ENCODE measurements at regions not wholly inside any gene's neighbourhood (a gene's known extent, or its start where the extent isn't known, plus 50 kb on each side); places are given as distances from the start of the nearest gene placed in this dataset.

GRCh38 chr6:170096803-170097504, 193.9 kb downstream of the DLL1 start:
- Histone ChIP-seq H3K4me1 (replicated peaks) (no peaks in the 10 kb centered on the region), H3K9me3 (replicated peaks) (peaks cover 10% of the 10 kb centered on the region), H3K36me3 (no peaks in the 10 kb centered on the region), H3K27ac (no peak overlapping the region), H3K27me3 (replicated peaks) (no peaks in the 10 kb centered on the region), H3K4me3 (no peak overlapping the region)
- DNase-seq (ENCODE audit: low read depth in 1 of 2, low spot score in 2 of 2): no peak

- Histone ChIP-seq H3K4me3 (no peak overlapping the region), H3K27ac (no peak overlapping the region), H3K36me3 (no peaks in the 10 kb centered on the region), H3K9me3 (replicated peaks) (peaks cover 9% of the 10 kb centered on the region; the same call in 1 of the 2 replicates), H3K27me3 (replicated peaks) (no peaks in the 10 kb centered on the region), H3K4me1 (replicated peaks) (no peaks in the 10 kb centered on the region)
- DNase-seq (ENCODE audit: low read depth in 1 of 2, low spot score in 2 of 2): no peak
Measured at GRCh38 chr6:170096191-170096802, 194.6 kb downstream of the DLL1 start.

- no peak overlapping the region for H3K27ac ChIP-seq
- H3K36me3 ChIP-seq: no peaks in the 10 kb centered on the region
- H3K27me3 ChIP-seq (replicated peaks): no peaks in the 10 kb centered on the region
- H3K9me3 ChIP-seq (replicated peaks): peaks cover 14% of the 10 kb centered on the region; the same call in 1 of the 2 replicates
- peak in 1 of 2 experiments; percentile 35 for DNase-seq (ENCODE audit: low read depth in 1 of 2, low spot score in 2 of 2)
- no peak overlapping the region for H3K4me3 ChIP-seq
- H3K4me1 ChIP-seq (replicated peaks): no peaks in the 10 kb centered on the region
Measured at GRCh38 chr6:170095273-170095981, 195.5 kb downstream of the DLL1 start.

GRCh38 chr6:170094686-170095272, 196.1 kb downstream of the DLL1 start:
- H3K36me3 ChIP-seq: no peaks in the 10 kb centered on the region
- no peaks in the 10 kb centered on the region for H3K27me3 ChIP-seq (replicated peaks)
- H3K4me1 ChIP-seq (replicated peaks): no peaks in the 10 kb centered on the region
- peaks cover 15% of the 10 kb centered on the region; the same call in 1 of the 2 replicates for H3K9me3 ChIP-seq (replicated peaks)
- H3K27ac ChIP-seq: no peak overlapping the region
- DNase-seq (ENCODE audit: low read depth in 1 of 2, low spot score in 2 of 2): no peak
- H3K4me3 ChIP-seq: no peak overlapping the region

GRCh38 chr6:170093658-170094596, 197.0 kb downstream of the DLL1 start:
- Histone ChIP-seq H3K27ac (no peak overlapping the region), H3K4me3 (no peak overlapping the region), H3K9me3 (replicated peaks) (peaks cover 13% of the 10 kb centered on the region; the same call in 1 of the 2 replicates), H3K36me3 (no peaks in the 10 kb centered on the region), H3K4me1 (replicated peaks) (no peaks in the 10 kb centered on the region), H3K27me3 (replicated peaks) (no peaks in the 10 kb centered on the region)
- DNase-seq (ENCODE audit: low read depth in 1 of 2, low spot score in 2 of 2): peak in 1 of 2 experiments; percentile 37

GRCh38 chr6:170093276-170093657, 197.6 kb downstream of the DLL1 start:
- H3K4me1 ChIP-seq (replicated peaks): no peaks in the 10 kb centered on the region
- H3K4me3 ChIP-seq: no peak overlapping the region
- H3K27ac ChIP-seq: no peak overlapping the region
- no peaks in the 10 kb centered on the region for H3K36me3 ChIP-seq
- no peaks in the 10 kb centered on the region for H3K27me3 ChIP-seq (replicated peaks)
- peak in 1 of 2 experiments; percentile 34 for DNase-seq (ENCODE audit: low read depth in 1 of 2, low spot score in 2 of 2)
- H3K9me3 ChIP-seq (replicated peaks): peaks cover 14% of the 10 kb centered on the region

- no peak overlapping the region for H3K27ac ChIP-seq
- H3K4me3 ChIP-seq: no peak overlapping the region
- no peaks in the 10 kb centered on the region for H3K4me1 ChIP-seq (replicated peaks)
- no peaks in the 10 kb centered on the region for H3K27me3 ChIP-seq (replicated peaks)
- no peak for DNase-seq (ENCODE audit: low read depth in 1 of 2, low spot score in 2 of 2)
- no peaks in the 10 kb centered on the region for H3K36me3 ChIP-seq
- H3K9me3 ChIP-seq (replicated peaks): peaks cover 14% of the 10 kb centered on the region
Measured at GRCh38 chr6:170092826-170093225, 198.1 kb downstream of the DLL1 start.

GRCh38 chr6:170091639-170092579, 199.0 kb downstream of the DLL1 start:
- Histone ChIP-seq H3K4me3 (no peak overlapping the region), H3K27me3 (replicated peaks) (no peaks in the 10 kb centered on the region), H3K27ac (no peak overlapping the region), H3K4me1 (replicated peaks) (no peaks in the 10 kb centered on the region), H3K9me3 (replicated peaks) (peaks cover 16% of the 10 kb centered on the region), H3K36me3 (no peaks in the 10 kb centered on the region)
- DNase-seq (ENCODE audit: low read depth in 1 of 2, low spot score in 2 of 2): no peak

- peaks cover 20% of the 10 kb centered on the region for H3K9me3 ChIP-seq (replicated peaks)
- H3K27me3 ChIP-seq (replicated peaks): no peaks in the 10 kb centered on the region
- H3K27ac ChIP-seq: no peak overlapping the region
- peak in 1 of 2 experiments; percentile 31 for DNase-seq (ENCODE audit: low read depth in 1 of 2, low spot score in 2 of 2)
- no peak overlapping the region for H3K4me3 ChIP-seq
- no peaks in the 10 kb centered on the region for H3K36me3 ChIP-seq
- H3K4me1 ChIP-seq (replicated peaks): no peaks in the 10 kb centered on the region
Measured at GRCh38 chr6:170091000-170091638, 199.8 kb downstream of the DLL1 start.

GRCh38 chr6:170090561-170090960, 200.3 kb downstream of the DLL1 start:
- Histone ChIP-seq H3K4me1 (replicated peaks) (no peaks in the 10 kb centered on the region), H3K27ac (no peak overlapping the region), H3K9me3 (replicated peaks) (peaks cover 18% of the 10 kb centered on the region)

GRCh38 chr6:170089963-170090362, 200.9 kb downstream of the DLL1 start:
- peaks cover 23% of the 10 kb centered on the region for H3K9me3 ChIP-seq (replicated peaks)
- H3K4me3 ChIP-seq: no peak overlapping the region
- no peak for DNase-seq (ENCODE audit: low read depth in 1 of 2, low spot score in 2 of 2)
- no peaks in the 10 kb centered on the region for H3K4me1 ChIP-seq (replicated peaks)
- H3K27ac ChIP-seq: no peak overlapping the region
- H3K27me3 ChIP-seq (replicated peaks): no peaks in the 10 kb centered on the region
- no peaks in the 10 kb centered on the region for H3K36me3 ChIP-seq

More at GRCh38 chr6:170090561-170090960, 200.3 kb downstream of the DLL1 start:
- Histone ChIP-seq H3K4me3 (no peak overlapping the region), H3K27me3 (replicated peaks) (no peaks in the 10 kb centered on the region), H3K36me3 (no peaks in the 10 kb centered on the region)
- no peak for DNase-seq (ENCODE audit: low read depth in 1 of 2, low spot score in 2 of 2)

- DNase-seq (ENCODE audit: low read depth in 1 of 2, low spot score in 2 of 2): peak in 1 of 2 experiments; percentile 36
- Histone ChIP-seq H3K4me3 (no peak overlapping the region), H3K27me3 (replicated peaks) (no peaks in the 10 kb centered on the region), H3K9me3 (replicated peaks) (peaks cover 23% of the 10 kb centered on the region), H3K4me1 (replicated peaks) (no peaks in the 10 kb centered on the region), H3K27ac (no peak overlapping the region), H3K36me3 (no peaks in the 10 kb centered on the region)
Measured at GRCh38 chr6:170088582-170088955, 202.3 kb downstream of the DLL1 start.
